ENCODE measurements at regions not wholly inside any gene's neighbourhood (a gene's known extent, or its start where the extent isn't known, plus 50 kb on each side); places are given as distances from the start of the nearest gene placed in this dataset.

- DNase-seq, result no peak
- Histone ChIP-seq H3K36me3 (no peaks in the 10 kb centered on the region), H3K27me3 (replicated peaks in 1 of 7) (no peaks in the 10 kb centered on the region), H3K4me1 (peaks cover 0 to 29% (median 15%) of the 10 kb centered on the region in 6 donors), H3K27ac (no peak overlapping the region), H3K4me3 (no peak overlapping the region), H3K9me3 (no peaks in the 10 kb centered on the region)
- TF ChIP-seq POLR2AphosphoS5 (IDR thresholded peaks at IDR 0.05), result no peak
- no peak for TF ChIP-seq CTCF (IDR thresholded peaks at IDR 0.05 in 8 of 11, conservative IDR thresholded peaks at IDR 0.05 in 3 of 11)
- no peak for TF ChIP-seq POLR2A (IDR thresholded peaks at IDR 0.05)
- intact Hi-C loops (cut with DNase I; ENCODE audit: low total_unique reads), result no loop called here
- WGBS, 5 donors, result 89 to 97% (median 91%) methylated on average over 5 of the region's 5 CpGs
Measured at GRCh38 chr2:37560241-37560848, 111.1 kb downstream of the CDC42EP3 start.

GRCh38 chr2:37560863-37561614 lies 110.4 kb downstream of the CDC42EP3 start:
- no peak for DNase-seq
- TF ChIP-seq POLR2A (IDR thresholded peaks at IDR 0.05) (no peak), CTCF (IDR thresholded peaks at IDR 0.05 in 8 of 11, conservative IDR thresholded peaks at IDR 0.05 in 3 of 11) (no peak), POLR2AphosphoS5 (IDR thresholded peaks at IDR 0.05) (no peak)
- no peaks in the 10 kb centered on the region for H3K27me3 ChIP-seq (replicated peaks in 1 of 7)
- no peak overlapping the region for H3K27ac ChIP-seq
- 78 to 91% (median 85%) methylated on average over 4 of the region's 4 CpGs for WGBS, 5 donors
- intact Hi-C loops (cut with DNase I; ENCODE audit: low total_unique reads), result no loop called here
- H3K4me3 ChIP-seq, result no peak overlapping the region
- H3K4me1 ChIP-seq, result peaks cover 0 to 23% (median 10%) of the 10 kb centered on the region in 6 donors
- H3K36me3 ChIP-seq, result no peaks in the 10 kb centered on the region
- no peaks in the 10 kb centered on the region for H3K9me3 ChIP-seq

GRCh38 chr2:37561615-37562569 lies 109.5 kb downstream of the CDC42EP3 start:
- intact Hi-C loops (cut with DNase I; ENCODE audit: low total_unique reads), result no loop called here
- TF ChIP-seq POLR2AphosphoS5 (IDR thresholded peaks at IDR 0.05) (no peak), POLR2A (IDR thresholded peaks at IDR 0.05) (no peak), CTCF (IDR thresholded peaks at IDR 0.05 in 8 of 11, conservative IDR thresholded peaks at IDR 0.05 in 3 of 11) (no peak)
- H3K4me1 ChIP-seq, result peaks cover 0 to 20% (median 8%) of the 10 kb centered on the region in 6 donors
- no peaks in the 10 kb centered on the region for H3K36me3 ChIP-seq
- H3K27me3 ChIP-seq (replicated peaks in 1 of 7), result no peaks in the 10 kb centered on the region
- no peak overlapping the region for H3K4me3 ChIP-seq
- no peaks in the 10 kb centered on the region for H3K9me3 ChIP-seq
- no peak overlapping the region for H3K27ac ChIP-seq
- WGBS, 5 donors, result 63 to 80% (median 66%) methylated on average over 5 of the region's 5 CpGs
- no peak for DNase-seq
